ENCODE measurements at regions not wholly inside any gene's neighbourhood (a gene's known extent, or its start where the extent isn't known, plus 50 kb on each side); places are given as distances from the start of the nearest gene placed in this dataset.

DNA sequence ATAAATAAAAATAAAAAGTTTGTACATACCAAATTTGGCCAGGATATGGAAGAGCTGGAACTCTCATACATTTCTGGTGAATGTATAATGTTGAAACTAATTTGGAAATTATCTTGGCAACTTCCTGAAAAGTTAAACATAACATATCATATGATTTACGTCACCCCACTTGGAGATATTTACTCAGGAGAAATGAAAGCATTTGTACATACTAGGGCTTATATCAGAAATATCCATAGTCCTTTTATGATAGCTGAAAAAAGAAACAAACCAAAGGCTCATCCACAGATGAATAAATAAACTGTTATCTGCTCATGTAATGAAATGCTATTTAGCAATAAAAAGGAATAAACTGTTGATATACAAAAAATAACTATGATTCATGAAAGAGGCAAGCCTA is 318.2 kb upstream of the NRXN1 start:
- no peaks in the 10 kb centered on the region for H3K9me3 ChIP-seq (ENCODE audit: control insufficient read depth in 3 of 3, low read length in 3 of 3)
- no peaks in the 10 kb centered on the region for H3K27me3 ChIP-seq (ENCODE audit: control insufficient read depth in 3 of 3, insufficient read depth in 3 of 3, low read length in 3 of 3)
- no peaks in the 10 kb centered on the region for H3K36me3 ChIP-seq (ENCODE audit: control insufficient read depth in 3 of 3, insufficient read depth in 3 of 3, low read length in 3 of 3)
- H3K4me1 ChIP-seq (ENCODE audit: control insufficient read depth in 3 of 3, insufficient read depth in 3 of 3, low read length in 3 of 3): no peaks in the 10 kb centered on the region
- no peak overlapping the region for H3K27ac ChIP-seq (ENCODE audit: low read depth, low read length)
- H3K9ac ChIP-seq (ENCODE audit: low read depth in 1 of 3, low read length in 3 of 3): no peak overlapping the region
- H3K4me3 ChIP-seq (ENCODE audit: low read length in 3 of 3): no peak overlapping the region

DNA sequence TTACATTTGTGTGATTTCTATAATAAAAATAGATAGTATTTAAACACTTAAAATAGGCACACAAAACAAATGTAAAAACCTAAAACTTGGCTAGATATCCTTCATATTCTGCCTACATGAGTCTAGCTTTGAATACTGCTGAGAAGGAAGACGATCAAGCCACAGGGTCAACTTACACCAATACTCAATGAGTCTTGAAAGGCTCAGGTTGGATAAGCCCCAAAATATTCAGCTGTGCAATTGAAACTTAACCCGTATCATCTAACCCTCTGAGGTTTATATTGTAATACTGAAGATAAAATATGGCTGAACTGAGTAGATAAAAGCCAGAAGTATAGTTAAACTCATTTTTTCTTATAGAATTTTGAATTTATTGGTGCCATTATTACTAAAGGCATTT is 313.0 kb upstream of the NRXN1 start:
- no peaks in the 10 kb centered on the region for H3K36me3 ChIP-seq (ENCODE audit: control insufficient read depth in 3 of 3, insufficient read depth in 3 of 3, low read length in 3 of 3)
- H3K9me3 ChIP-seq (ENCODE audit: control insufficient read depth in 3 of 3, low read length in 3 of 3): no peaks in the 10 kb centered on the region
- no peak overlapping the region for H3K9ac ChIP-seq (ENCODE audit: low read depth in 1 of 3, low read length in 3 of 3)
- no peaks in the 10 kb centered on the region for H3K4me1 ChIP-seq (ENCODE audit: control insufficient read depth in 3 of 3, insufficient read depth in 3 of 3, low read length in 3 of 3)
- no peak overlapping the region for H3K27ac ChIP-seq (ENCODE audit: low read depth, low read length)
- H3K4me3 ChIP-seq (ENCODE audit: low read length in 3 of 3): no peak overlapping the region
- H3K27me3 ChIP-seq (ENCODE audit: control insufficient read depth in 3 of 3, insufficient read depth in 3 of 3, low read length in 3 of 3): no peaks in the 10 kb centered on the region

DNA sequence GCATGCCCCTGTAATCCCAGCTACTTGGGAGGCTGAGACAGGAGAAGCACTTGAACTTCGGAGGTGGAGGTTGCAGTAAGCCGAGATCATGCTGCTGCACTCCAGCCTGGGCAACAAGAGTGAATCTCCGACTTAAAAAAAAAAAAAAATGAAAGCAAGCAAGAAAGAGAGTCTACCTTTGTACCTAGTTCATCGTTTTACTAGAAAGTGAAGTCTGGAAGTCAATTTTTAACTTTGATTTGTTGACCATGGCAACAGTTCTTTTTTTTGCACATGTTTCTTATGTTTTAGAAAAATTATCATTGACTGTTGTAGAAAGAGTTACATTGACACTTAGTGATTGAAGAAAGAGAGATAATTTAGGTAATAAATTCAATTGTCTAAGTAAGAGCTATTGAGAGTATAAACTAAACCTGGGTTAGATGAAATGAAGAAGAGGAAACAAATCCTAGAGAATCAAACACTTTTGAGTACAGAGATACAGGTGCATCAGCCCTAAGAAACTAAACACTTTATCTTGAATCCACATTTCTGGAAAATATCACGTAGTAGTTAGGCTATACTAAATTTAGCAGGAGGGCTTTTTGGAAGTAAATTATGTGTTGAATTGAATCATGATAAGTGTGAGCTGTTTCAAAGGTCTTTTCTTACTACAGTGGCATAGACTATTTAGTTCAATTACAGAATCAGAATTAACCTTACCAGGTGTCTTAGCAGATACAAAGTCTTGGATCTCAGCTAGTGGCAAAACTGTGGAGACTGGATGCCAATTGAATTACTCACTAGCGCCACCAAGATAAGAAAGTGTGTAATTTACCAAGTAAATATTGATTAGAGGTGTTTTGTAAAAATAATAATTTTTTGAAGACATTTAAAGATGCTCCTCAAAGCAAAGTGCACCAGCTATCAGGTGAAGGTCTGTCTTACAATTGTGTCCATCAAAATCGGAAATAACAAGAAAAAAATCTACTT is 303.4 kb upstream of the NRXN1 start:
- Histone ChIP-seq H3K9ac (ENCODE audit: low read depth in 1 of 3, low read length in 3 of 3) (no peak overlapping the region), H3K36me3 (ENCODE audit: control insufficient read depth in 3 of 3, insufficient read depth in 3 of 3, low read length in 3 of 3) (no peaks in the 10 kb centered on the region), H3K27ac (ENCODE audit: low read depth, low read length) (no peak overlapping the region), H3K4me1 (ENCODE audit: control insufficient read depth in 3 of 3, insufficient read depth in 3 of 3, low read length in 3 of 3) (no peaks in the 10 kb centered on the region), H3K4me3 (ENCODE audit: low read length in 3 of 3) (no peak overlapping the region), H3K9me3 (ENCODE audit: control insufficient read depth in 3 of 3, low read length in 3 of 3) (no peaks in the 10 kb centered on the region), H3K27me3 (ENCODE audit: control insufficient read depth in 3 of 3, insufficient read depth in 3 of 3, low read length in 3 of 3) (no peaks in the 10 kb centered on the region)

DNA sequence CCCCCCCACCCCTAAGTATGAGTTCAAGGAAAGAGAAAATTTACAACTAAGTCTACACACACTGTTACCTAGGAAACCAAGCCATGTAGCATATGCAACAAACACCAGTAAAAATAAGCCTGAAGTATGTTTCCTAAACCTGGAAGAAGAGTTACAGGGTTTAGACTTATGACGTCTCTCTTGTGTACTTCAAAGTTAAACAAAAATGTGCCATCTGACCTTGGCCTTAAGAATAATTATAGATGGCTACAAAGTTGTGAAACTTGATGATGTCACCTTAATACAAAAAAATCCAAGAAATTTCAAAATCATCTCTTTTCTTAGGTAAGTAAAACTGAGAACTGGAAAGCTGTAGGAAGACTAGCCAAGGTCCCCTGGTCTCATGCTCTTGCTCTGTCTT is 297.6 kb upstream of the NRXN1 start:
- Histone ChIP-seq H3K9me3 (ENCODE audit: control insufficient read depth in 3 of 3, low read length in 3 of 3) (no peaks in the 10 kb centered on the region), H3K9ac (ENCODE audit: low read depth in 1 of 3, low read length in 3 of 3) (no peak overlapping the region), H3K36me3 (ENCODE audit: control insufficient read depth in 3 of 3, insufficient read depth in 3 of 3, low read length in 3 of 3) (no peaks in the 10 kb centered on the region), H3K27me3 (ENCODE audit: control insufficient read depth in 3 of 3, insufficient read depth in 3 of 3, low read length in 3 of 3) (no peaks in the 10 kb centered on the region), H3K4me1 (ENCODE audit: control insufficient read depth in 3 of 3, insufficient read depth in 3 of 3, low read length in 3 of 3) (no peaks in the 10 kb centered on the region), H3K27ac (ENCODE audit: low read depth, low read length) (no peak overlapping the region), H3K4me3 (ENCODE audit: low read length in 3 of 3) (no peak overlapping the region)

DNA sequence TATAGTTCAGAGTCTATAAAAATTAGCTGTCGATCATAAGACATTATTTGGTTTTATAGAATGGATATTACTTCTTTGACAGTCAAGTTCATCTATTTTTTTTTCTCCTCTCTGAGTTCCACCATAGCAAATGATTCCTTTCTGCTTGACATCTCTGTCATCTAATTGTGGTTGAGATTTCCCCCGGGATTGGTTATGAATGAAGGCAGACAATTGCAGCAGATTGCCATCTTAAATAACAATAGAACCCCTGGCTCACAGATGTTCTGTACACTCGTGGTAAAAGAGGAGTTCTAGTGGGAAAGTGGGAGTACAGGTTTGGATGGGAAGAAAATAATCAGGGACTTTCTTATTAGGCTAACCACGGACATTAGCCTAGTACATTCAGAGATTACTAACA is 292.1 kb upstream of the NRXN1 start:
- Histone ChIP-seq H3K4me1 (ENCODE audit: control insufficient read depth in 3 of 3, insufficient read depth in 3 of 3, low read length in 3 of 3) (no peaks in the 10 kb centered on the region), H3K27ac (ENCODE audit: low read depth, low read length) (no peak overlapping the region), H3K9ac (ENCODE audit: low read depth in 1 of 3, low read length in 3 of 3) (no peak overlapping the region), H3K27me3 (ENCODE audit: control insufficient read depth in 3 of 3, insufficient read depth in 3 of 3, low read length in 3 of 3) (no peaks in the 10 kb centered on the region), H3K9me3 (ENCODE audit: control insufficient read depth in 3 of 3, low read length in 3 of 3) (no peaks in the 10 kb centered on the region), H3K4me3 (ENCODE audit: low read length in 3 of 3) (no peak overlapping the region), H3K36me3 (ENCODE audit: control insufficient read depth in 3 of 3, insufficient read depth in 3 of 3, low read length in 3 of 3) (no peaks in the 10 kb centered on the region)

DNA sequence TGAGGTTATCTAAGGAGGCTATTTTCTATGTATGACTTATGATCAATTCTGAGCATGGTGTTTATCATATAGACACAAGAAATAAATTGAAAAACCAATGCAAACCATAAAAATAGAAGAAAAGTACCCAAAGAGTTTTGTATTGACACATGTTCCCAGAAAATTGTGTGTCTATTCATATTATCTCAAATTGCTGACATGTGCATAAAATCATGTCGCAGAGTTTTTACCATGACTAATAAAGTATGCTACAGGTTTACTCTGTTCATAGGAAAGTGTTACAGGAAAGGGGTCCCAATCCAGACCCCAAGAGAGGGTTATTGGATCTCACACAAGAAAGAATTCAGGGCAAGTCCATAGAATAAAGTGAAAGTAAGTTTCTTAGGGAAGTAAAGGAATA is 290.7 kb upstream of the NRXN1 start:
- Histone ChIP-seq H3K9ac (ENCODE audit: low read depth in 1 of 3, low read length in 3 of 3) (no peak overlapping the region), H3K9me3 (ENCODE audit: control insufficient read depth in 3 of 3, low read length in 3 of 3) (no peaks in the 10 kb centered on the region), H3K4me3 (ENCODE audit: low read length in 3 of 3) (no peak overlapping the region), H3K27me3 (ENCODE audit: control insufficient read depth in 3 of 3, insufficient read depth in 3 of 3, low read length in 3 of 3) (no peaks in the 10 kb centered on the region), H3K36me3 (ENCODE audit: control insufficient read depth in 3 of 3, insufficient read depth in 3 of 3, low read length in 3 of 3) (no peaks in the 10 kb centered on the region), H3K4me1 (ENCODE audit: control insufficient read depth in 3 of 3, insufficient read depth in 3 of 3, low read length in 3 of 3) (no peaks in the 10 kb centered on the region), H3K27ac (ENCODE audit: low read depth, low read length) (no peak overlapping the region)

DNA sequence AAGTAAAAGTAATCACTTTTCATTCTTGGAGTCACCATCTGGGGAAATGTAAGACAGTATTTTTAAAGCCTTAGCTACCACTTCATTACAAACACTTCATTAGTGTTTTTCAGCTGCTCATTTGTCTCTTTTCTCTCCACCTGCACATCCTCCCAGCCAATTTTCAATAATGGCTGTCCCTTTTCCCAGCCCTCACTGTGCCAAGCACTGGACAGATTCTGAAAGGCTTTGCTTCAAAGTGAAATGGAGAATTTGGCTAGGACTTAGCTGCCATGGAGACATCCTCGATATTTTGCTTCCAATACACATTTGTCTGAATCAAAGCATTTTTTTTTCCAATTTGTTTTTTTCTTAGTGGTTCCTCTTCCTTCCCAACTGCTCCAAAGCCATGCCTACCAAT is 272.4 kb upstream of the NRXN1 start:
- H3K4me1 ChIP-seq (ENCODE audit: control insufficient read depth in 3 of 3, insufficient read depth in 3 of 3, low read length in 3 of 3): no peaks in the 10 kb centered on the region
- H3K27ac ChIP-seq (ENCODE audit: low read depth, low read length): no peak overlapping the region
- no peaks in the 10 kb centered on the region for H3K27me3 ChIP-seq (ENCODE audit: control insufficient read depth in 3 of 3, insufficient read depth in 3 of 3, low read length in 3 of 3)
- H3K9me3 ChIP-seq (ENCODE audit: control insufficient read depth in 3 of 3, low read length in 3 of 3): no peaks in the 10 kb centered on the region
- no peaks in the 10 kb centered on the region for H3K36me3 ChIP-seq (ENCODE audit: control insufficient read depth in 3 of 3, insufficient read depth in 3 of 3, low read length in 3 of 3)
- H3K4me3 ChIP-seq (ENCODE audit: low read length in 3 of 3): no peak overlapping the region
- no peak overlapping the region for H3K9ac ChIP-seq (ENCODE audit: low read depth in 1 of 3, low read length in 3 of 3)

DNA sequence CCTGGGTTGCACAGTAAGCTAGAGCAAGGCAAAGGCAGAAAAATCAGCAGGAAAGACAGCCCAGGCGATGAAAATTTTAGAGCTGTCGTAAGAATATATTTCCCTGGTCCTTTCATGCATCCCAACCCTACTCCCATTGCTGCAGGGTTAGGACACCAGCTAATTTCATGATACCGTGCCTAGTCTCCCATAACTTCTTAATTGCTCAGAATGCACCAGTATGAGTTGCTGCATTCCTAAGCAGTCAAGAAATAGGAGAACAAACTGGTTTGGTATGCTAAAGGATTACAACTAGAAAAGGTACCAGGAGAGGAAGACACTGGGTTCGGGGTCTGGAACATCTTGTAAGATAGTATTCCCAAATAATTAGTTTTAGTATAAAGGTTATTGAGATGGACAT is 269.4 kb upstream of the NRXN1 start:
- Histone ChIP-seq H3K27me3 (ENCODE audit: control insufficient read depth in 3 of 3, insufficient read depth in 3 of 3, low read length in 3 of 3) (no peaks in the 10 kb centered on the region), H3K9me3 (ENCODE audit: control insufficient read depth in 3 of 3, low read length in 3 of 3) (no peaks in the 10 kb centered on the region), H3K4me1 (ENCODE audit: control insufficient read depth in 3 of 3, insufficient read depth in 3 of 3, low read length in 3 of 3) (no peaks in the 10 kb centered on the region), H3K27ac (ENCODE audit: low read depth, low read length) (no peak overlapping the region), H3K9ac (ENCODE audit: low read depth in 1 of 3, low read length in 3 of 3) (no peak overlapping the region), H3K4me3 (ENCODE audit: low read length in 3 of 3) (no peak overlapping the region), H3K36me3 (ENCODE audit: control insufficient read depth in 3 of 3, insufficient read depth in 3 of 3, low read length in 3 of 3) (no peaks in the 10 kb centered on the region)

DNA sequence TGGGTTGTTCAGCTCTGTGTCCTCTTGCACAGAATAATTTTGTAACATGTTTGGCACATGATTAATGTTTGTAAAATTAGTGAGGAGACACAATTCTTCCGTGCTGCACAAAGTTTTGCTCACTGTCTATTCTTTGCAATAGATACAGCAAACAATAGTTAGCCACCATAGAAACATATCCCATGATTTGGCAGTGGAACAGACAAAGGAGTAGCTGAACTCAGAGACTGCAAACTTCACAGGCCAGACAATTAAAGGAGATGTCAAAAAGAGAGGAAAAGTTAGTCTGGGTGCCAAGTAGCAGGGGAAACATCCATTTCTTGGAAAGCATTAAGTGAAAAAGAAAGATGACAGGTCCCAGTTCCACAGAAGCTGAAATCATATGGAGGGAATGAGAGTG is 267.4 kb upstream of the NRXN1 start:
- H3K36me3 ChIP-seq (ENCODE audit: control insufficient read depth in 3 of 3, insufficient read depth in 3 of 3, low read length in 3 of 3): no peaks in the 10 kb centered on the region
- no peaks in the 10 kb centered on the region for H3K4me1 ChIP-seq (ENCODE audit: control insufficient read depth in 3 of 3, insufficient read depth in 3 of 3, low read length in 3 of 3)
- H3K9ac ChIP-seq (ENCODE audit: low read depth in 1 of 3, low read length in 3 of 3): no peak overlapping the region
- H3K27ac ChIP-seq (ENCODE audit: low read depth, low read length): no peak overlapping the region
- H3K4me3 ChIP-seq (ENCODE audit: low read length in 3 of 3): no peak overlapping the region
- H3K9me3 ChIP-seq (ENCODE audit: control insufficient read depth in 3 of 3, low read length in 3 of 3): no peaks in the 10 kb centered on the region
- no peaks in the 10 kb centered on the region for H3K27me3 ChIP-seq (ENCODE audit: control insufficient read depth in 3 of 3, insufficient read depth in 3 of 3, low read length in 3 of 3)

DNA sequence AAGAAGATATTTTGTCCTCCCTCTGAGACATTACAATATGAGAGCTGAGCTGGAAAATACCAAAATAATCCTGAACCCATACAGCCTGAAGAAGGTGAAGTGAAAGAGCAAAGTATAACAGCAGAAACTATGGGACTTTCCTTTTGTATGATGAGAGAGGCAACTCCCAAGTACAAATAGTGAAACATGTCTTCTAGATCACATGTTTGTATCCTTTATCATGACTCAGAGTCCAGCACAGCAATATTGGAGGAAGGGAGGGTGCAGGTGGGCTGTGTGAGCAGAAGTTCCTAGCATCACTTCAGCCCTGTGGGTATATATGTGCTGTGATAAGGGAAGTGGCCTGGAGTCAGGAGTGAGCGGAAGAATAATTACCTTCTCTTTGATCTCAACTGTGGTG is 265.6 kb upstream of the NRXN1 start:
- Histone ChIP-seq H3K27ac (ENCODE audit: low read depth, low read length) (no peak overlapping the region), H3K27me3 (ENCODE audit: control insufficient read depth in 3 of 3, insufficient read depth in 3 of 3, low read length in 3 of 3) (no peaks in the 10 kb centered on the region), H3K4me3 (ENCODE audit: low read length in 3 of 3) (no peak overlapping the region), H3K9ac (ENCODE audit: low read depth in 1 of 3, low read length in 3 of 3) (no peak overlapping the region), H3K9me3 (ENCODE audit: control insufficient read depth in 3 of 3, low read length in 3 of 3) (no peaks in the 10 kb centered on the region), H3K36me3 (ENCODE audit: control insufficient read depth in 3 of 3, insufficient read depth in 3 of 3, low read length in 3 of 3) (no peaks in the 10 kb centered on the region), H3K4me1 (ENCODE audit: control insufficient read depth in 3 of 3, insufficient read depth in 3 of 3, low read length in 3 of 3) (no peaks in the 10 kb centered on the region)
